ENCODE measurements at regions not wholly inside any gene's neighbourhood (a gene's known extent, or its start where the extent isn't known, plus 50 kb on each side); places are given as distances from the start of the nearest gene placed in this dataset.

GRCh38 chr15:46174122-46174521, 539.3 kb downstream of the SQOR start:
- H3K36me3 Mint-ChIP-seq: no peaks in the 10 kb centered on the region
- H3K4me3 ChIP-seq (ENCODE audit: low read length in 2 of 2): no peak overlapping the region

GRCh38 chr15:46177219-46177618, 542.4 kb downstream of the SQOR start:
- H3K4me3 ChIP-seq (ENCODE audit: low read length in 2 of 2): no peak overlapping the region
- H3K27ac ChIP-seq (ENCODE audit: low read depth, low read length): no peak overlapping the region
- CTCF ChIA-PET (ENCODE audit: partially characterized antibody): no interaction called here
- H3K4me1 Mint-ChIP-seq: no peaks in the 10 kb centered on the region
- DNase-seq: no peak
- no peak overlapping the region for H3K4me3 Mint-ChIP-seq
- H3K9me3 ChIP-seq (ENCODE audit: control insufficient read depth in 1 of 2, low read length in 2 of 2): no peaks in the 10 kb centered on the region
- POLR2A ChIA-PET (ENCODE audit: partially characterized antibody): no interaction called here
- H3K36me3 Mint-ChIP-seq: no peaks in the 10 kb centered on the region
- no peaks in the 10 kb centered on the region for H3K36me3 ChIP-seq (ENCODE audit: insufficient read depth, low read length)
- intact Hi-C loops (cut with micrococcal nuclease): no loop called here
- no peak overlapping the region for H3K27ac Mint-ChIP-seq
- no peaks in the 10 kb centered on the region for H3K27me3 ChIP-seq (ENCODE audit: insufficient read depth, low read length)
- no peaks in the 10 kb centered on the region for H3K4me1 ChIP-seq (ENCODE audit: insufficient read depth, low read length)
- no peaks in the 10 kb centered on the region for H3K27me3 Mint-ChIP-seq
- peaks cover 0 to 22% (median 4%) of the 10 kb centered on the region in 8 donors for H3K9me3 Mint-ChIP-seq

More at GRCh38 chr15:46174122-46174521, 539.3 kb downstream of the SQOR start:
- no peak for DNase-seq
- no peaks in the 10 kb centered on the region for H3K4me1 Mint-ChIP-seq
- CTCF ChIA-PET (ENCODE audit: partially characterized antibody): no interaction called here
- no peak overlapping the region for H3K27ac ChIP-seq (ENCODE audit: low read depth, low read length)
- no peaks in the 10 kb centered on the region for H3K27me3 Mint-ChIP-seq
- H3K27ac Mint-ChIP-seq: no peak overlapping the region
- no peak overlapping the region for H3K4me3 Mint-ChIP-seq
- no peaks in the 10 kb centered on the region for H3K9me3 ChIP-seq (ENCODE audit: control insufficient read depth in 1 of 2, low read length in 2 of 2)
- intact Hi-C loops (cut with micrococcal nuclease): no loop called here
- H3K4me1 ChIP-seq (ENCODE audit: insufficient read depth, low read length): no peaks in the 10 kb centered on the region
- POLR2A ChIA-PET (ENCODE audit: partially characterized antibody): no interaction called here
- H3K27me3 ChIP-seq (ENCODE audit: insufficient read depth, low read length): no peaks in the 10 kb centered on the region
- no peaks in the 10 kb centered on the region for H3K36me3 ChIP-seq (ENCODE audit: insufficient read depth, low read length)
- peaks cover 0 to 25% (median 7%) of the 10 kb centered on the region in 8 donors for H3K9me3 Mint-ChIP-seq

GRCh38 chr15:46178138-46178537, 543.3 kb downstream of the SQOR start:
- H3K27me3 Mint-ChIP-seq: no peaks in the 10 kb centered on the region
- H3K36me3 ChIP-seq (ENCODE audit: insufficient read depth, low read length): no peaks in the 10 kb centered on the region
- ChIA-PET POLR2A (ENCODE audit: partially characterized antibody) (no interaction called here), CTCF (ENCODE audit: partially characterized antibody) (no interaction called here)
- intact Hi-C loops (cut with micrococcal nuclease): no loop called here
- no peaks in the 10 kb centered on the region for H3K4me1 Mint-ChIP-seq
- no peak overlapping the region for H3K27ac Mint-ChIP-seq
- no peaks in the 10 kb centered on the region for H3K9me3 ChIP-seq (ENCODE audit: control insufficient read depth in 1 of 2, low read length in 2 of 2)
- H3K4me3 ChIP-seq (ENCODE audit: low read length in 2 of 2): no peak overlapping the region
- no peak overlapping the region for H3K4me3 Mint-ChIP-seq
- DNase-seq: no peak
- no peaks in the 10 kb centered on the region for H3K36me3 Mint-ChIP-seq
- no peaks in the 10 kb centered on the region for H3K4me1 ChIP-seq (ENCODE audit: insufficient read depth, low read length)
- peaks cover 0 to 26% (median 8%) of the 10 kb centered on the region in 8 donors for H3K9me3 Mint-ChIP-seq
- no peaks in the 10 kb centered on the region for H3K27me3 ChIP-seq (ENCODE audit: insufficient read depth, low read length)
- no peak overlapping the region for H3K27ac ChIP-seq (ENCODE audit: low read depth, low read length)

GRCh38 chr15:46207341-46207740, 572.5 kb downstream of the SQOR start:
- Histone ChIP-seq H3K27ac (ENCODE audit: low read depth, low read length) (no peak overlapping the region), H3K4me1 (ENCODE audit: insufficient read depth, low read length) (no peaks in the 10 kb centered on the region), H3K9me3 (ENCODE audit: control insufficient read depth in 1 of 2, low read length in 2 of 2) (peaks cover 0 to 6% of the 10 kb centered on the region in 2 donors), H3K4me3 (ENCODE audit: low read length in 2 of 2) (no peak overlapping the region), H3K36me3 (ENCODE audit: insufficient read depth, low read length) (no peaks in the 10 kb centered on the region), H3K27me3 (ENCODE audit: insufficient read depth, low read length) (no peaks in the 10 kb centered on the region)
- CTCF ChIA-PET (ENCODE audit: partially characterized antibody): no interaction called here
- Mint-ChIP-seq H3K9me3 (peaks cover 2 to 14% (median 7%) of the 10 kb centered on the region in 8 donors), H3K4me1 (no peaks in the 10 kb centered on the region), H3K27ac (no peak overlapping the region), H3K36me3 (no peaks in the 10 kb centered on the region), H3K27me3 (no peaks in the 10 kb centered on the region), H3K4me3 (no peak overlapping the region)
- intact Hi-C loops (cut with micrococcal nuclease): no loop called here
- DNase-seq: no peak
- POLR2A ChIA-PET (ENCODE audit: partially characterized antibody): no interaction called here

- no peak overlapping the region for H3K4me3 Mint-ChIP-seq
- Histone ChIP-seq H3K9me3 (ENCODE audit: control insufficient read depth in 1 of 2, low read length in 2 of 2) (peaks cover 0 to 3% of the 10 kb centered on the region in 2 donors), H3K27me3 (ENCODE audit: insufficient read depth, low read length) (no peaks in the 10 kb centered on the region), H3K36me3 (ENCODE audit: insufficient read depth, low read length) (no peaks in the 10 kb centered on the region), H3K4me1 (ENCODE audit: insufficient read depth, low read length) (no peaks in the 10 kb centered on the region), H3K4me3 (ENCODE audit: low read length in 2 of 2) (no peak overlapping the region), H3K27ac (ENCODE audit: low read depth, low read length) (no peak overlapping the region)
- H3K4me1 Mint-ChIP-seq: no peaks in the 10 kb centered on the region
- H3K9me3 Mint-ChIP-seq: peaks cover 0 to 11% (median 6%) of the 10 kb centered on the region in 8 donors
- intact Hi-C loops (cut with micrococcal nuclease): no loop called here
- CTCF ChIA-PET (ENCODE audit: partially characterized antibody): no interaction called here
- no peaks in the 10 kb centered on the region for H3K27me3 Mint-ChIP-seq
- no peak for DNase-seq
- peaks cover 0 to 1% of the 10 kb centered on the region in 2 donors for H3K36me3 Mint-ChIP-seq
- POLR2A ChIA-PET (ENCODE audit: partially characterized antibody): no interaction called here
- H3K27ac Mint-ChIP-seq: no peak overlapping the region
These were observed 578.7 kb downstream of the SQOR start for GRCh38 chr15:46213551-46213950.

GRCh38 chr15:46222826-46223225, 588.0 kb downstream of the SQOR start:
- CTCF ChIA-PET (ENCODE audit: partially characterized antibody): no interaction called here
- Histone ChIP-seq H3K27ac (ENCODE audit: low read depth, low read length) (no peak overlapping the region), H3K36me3 (ENCODE audit: insufficient read depth, low read length) (no peaks in the 10 kb centered on the region), H3K9me3 (ENCODE audit: control insufficient read depth in 1 of 2, low read length in 2 of 2) (no peaks in the 10 kb centered on the region), H3K4me1 (ENCODE audit: insufficient read depth, low read length) (no peaks in the 10 kb centered on the region), H3K27me3 (ENCODE audit: insufficient read depth, low read length) (no peaks in the 10 kb centered on the region), H3K4me3 (ENCODE audit: low read length in 2 of 2) (no peak overlapping the region)
- no peaks in the 10 kb centered on the region for H3K36me3 Mint-ChIP-seq
- no peaks in the 10 kb centered on the region for H3K4me1 Mint-ChIP-seq
- no peaks in the 10 kb centered on the region for H3K27me3 Mint-ChIP-seq
- intact Hi-C loops (cut with micrococcal nuclease): no loop called here
- DNase-seq: no peak
- POLR2A ChIA-PET (ENCODE audit: partially characterized antibody): no interaction called here
- peaks cover 0 to 8% (median 3%) of the 10 kb centered on the region in 8 donors for H3K9me3 Mint-ChIP-seq
- no peak overlapping the region for H3K4me3 Mint-ChIP-seq
- H3K27ac Mint-ChIP-seq: no peak overlapping the region

- H3K9me3 Mint-ChIP-seq: peaks cover 0 to 3% (median 0%) of the 10 kb centered on the region in 8 donors
- POLR2A ChIA-PET (ENCODE audit: partially characterized antibody): no interaction called here
- Histone ChIP-seq H3K36me3 (ENCODE audit: insufficient read depth, low read length) (no peaks in the 10 kb centered on the region), H3K9me3 (ENCODE audit: control insufficient read depth in 1 of 2, low read length in 2 of 2) (no peaks in the 10 kb centered on the region), H3K27me3 (ENCODE audit: insufficient read depth, low read length) (no peaks in the 10 kb centered on the region), H3K27ac (ENCODE audit: low read depth, low read length) (no peak overlapping the region), H3K4me3 (ENCODE audit: low read length in 2 of 2) (no peak overlapping the region), H3K4me1 (ENCODE audit: insufficient read depth, low read length) (no peaks in the 10 kb centered on the region)
- DNase-seq: no peak
- no peaks in the 10 kb centered on the region for H3K4me1 Mint-ChIP-seq
- H3K27me3 Mint-ChIP-seq: peaks cover 0 to 1% of the 10 kb centered on the region in 2 donors
- no peak overlapping the region for H3K27ac Mint-ChIP-seq
- intact Hi-C loops (cut with micrococcal nuclease): no loop called here
- CTCF ChIA-PET (ENCODE audit: partially characterized antibody): no interaction called here
- H3K4me3 Mint-ChIP-seq: no peak overlapping the region
- no peaks in the 10 kb centered on the region for H3K36me3 Mint-ChIP-seq
These were observed 594.4 kb downstream of the SQOR start for GRCh38 chr15:46229263-46229662.

GRCh38 chr15:46231786-46232185, 597.0 kb downstream of the SQOR start:
- Mint-ChIP-seq H3K4me3 (no peak overlapping the region), H3K9me3 (peaks cover 0 to 4% (median 2%) of the 10 kb centered on the region in 8 donors), H3K36me3 (no peaks in the 10 kb centered on the region), H3K27me3 (peaks cover 0 to 1% of the 10 kb centered on the region in 2 donors), H3K27ac (no peak overlapping the region), H3K4me1 (no peaks in the 10 kb centered on the region)
- H3K4me3 ChIP-seq (ENCODE audit: low read length in 2 of 2): no peak overlapping the region
- H3K9me3 ChIP-seq (ENCODE audit: control insufficient read depth in 1 of 2, low read length in 2 of 2): no peaks in the 10 kb centered on the region
- intact Hi-C loops (cut with micrococcal nuclease): no loop called here
- H3K4me1 ChIP-seq (ENCODE audit: insufficient read depth, low read length): no peaks in the 10 kb centered on the region
- H3K27ac ChIP-seq (ENCODE audit: low read depth, low read length): no peak overlapping the region
- ChIA-PET CTCF (ENCODE audit: partially characterized antibody) (no interaction called here), POLR2A (ENCODE audit: partially characterized antibody) (no interaction called here)
- no peaks in the 10 kb centered on the region for H3K36me3 ChIP-seq (ENCODE audit: insufficient read depth, low read length)
- no peaks in the 10 kb centered on the region for H3K27me3 ChIP-seq (ENCODE audit: insufficient read depth, low read length)
- DNase-seq: no peak
